Gastroesophageal sphincter (tissue), 4 donors: ENCODE measurements at regions not wholly inside any gene's neighbourhood (a gene's known extent, or its start where the extent isn't known, plus 50 kb on each side); places are given as distances from the start of the nearest gene placed in this dataset.

Source experiments
- ATAC-seq: fragments of 150-250 bp; one replicate; pipeline ENCODE4 v1.9.1; 2016; ENCODE audit warnings: mild to moderate bottlenecking, moderate library complexity
- H3K27ac ChIP-seq, 4 donors: fragments of 200-600 bp; sonication (generic) in 3 of 4; 1 replicate in 3 of 4; 2 replicates in 1 of 4; pipeline ENCODE4 v1.5.1; 2016 to 2019
- H3K27me3 ChIP-seq: fragments of 200-600 bp; sonication (generic); one replicate; pipeline ENCODE4 v1.5.1; 2019
- H3K36me3 ChIP-seq, 2 donors: fragments of 200-600 bp; sonication (generic); one replicate each; pipeline ENCODE4 v1.5.1; 2019; ENCODE audit warnings: control low read depth in 1 of 2
- H3K4me1 ChIP-seq, 3 donors: fragments of 200-600 bp; sonication (generic); 1 replicate in 2 of 3; 2 replicates in 1 of 3; pipeline ENCODE4 v1.5.1; 2016 to 2019; ENCODE audit warnings: control low read depth in 2 of 3
- H3K4me3 ChIP-seq, 2 donors: fragments of 200-600 bp; sonication (generic); one replicate each; pipeline ENCODE4 v1.5.1; 2019; ENCODE audit warnings: mild to moderate bottlenecking in 1 of 2, moderate library complexity in 1 of 2
- H3K9me3 ChIP-seq, 3 donors: fragments of 200-600 bp; sonication (generic); one replicate each; pipeline ENCODE4 v1.5.1; 2017 to 2019; ENCODE audit warnings: control low read depth in 2 of 3
- CTCF ChIP-seq, 4 experiments: fragments of 200-600 bp in 2 of 4; fragments of 450-650 bp in 2 of 4; sonication (generic) in 1 of 4; IDR thresholded peaks; one replicate each; pipeline ENCODE4 v1.5.1; 2017 to 2019; ENCODE audit warnings: antibody characterized with exemption in 4 of 4, mild to moderate bottlenecking in 2 of 4, moderate library complexity in 2 of 4
- EP300 ChIP-seq: sonication (generic); formaldehyde crosslinking; IDR thresholded peaks from one replicate; pipeline ENCODE4 v1.6.1; 2017; ENCODE audit warnings: antibody characterized with exemption, mild to moderate bottlenecking
- POLR2A ChIP-seq, 2 donors: fragments of 450-650 bp; IDR thresholded peaks; one replicate each; pipeline ENCODE4 v1.6.1; 2017; ENCODE audit warnings: antibody characterized with exemption in 2 of 2, mild to moderate bottlenecking in 2 of 2, moderate library complexity in 1 of 2
- POLR2AphosphoS5 ChIP-seq: sonication (generic); formaldehyde crosslinking; IDR thresholded peaks from one replicate; pipeline ENCODE4 v1.6.1; 2017; ENCODE audit warnings: antibody characterized with exemption
- WGBS, 2 donors: methylation state at CpG; one replicate each; pipeline ENCODE4 v1.1.5; 2018; ENCODE audit warnings: low coverage in 1 of 2; 5-methylcytosine and 5-hydroxymethylcytosine counted together

GRCh38 chr10:78576276-78576675 is 492.5 kb upstream of the ZMIZ1 start:
- Histone ChIP-seq H3K9me3 (no peaks in the 10 kb centered on the region), H3K4me1 (peaks cover 0 to 34% (median 8%) of the 10 kb centered on the region in 3 donors), H3K4me3 (no peak overlapping the region), H3K27me3 (no peaks in the 10 kb centered on the region), H3K27ac (no peak overlapping the region), H3K36me3 (no peaks in the 10 kb centered on the region)
- WGBS, 2 donors: 55% methylated on average over 2 of the region's 5 CpGs; no CpG with 5 or more reads in 1 of the 2 donors
- TF ChIP-seq CTCF (IDR thresholded peaks at IDR 0.05): no peak
- TF ChIP-seq POLR2A (IDR thresholded peaks at IDR 0.05): no peak
- no peak for TF ChIP-seq EP300
- no peak for TF ChIP-seq POLR2AphosphoS5
- no peak for ATAC-seq

GRCh38 chr10:78577712-78578111 is 491.1 kb upstream of the ZMIZ1 start:
- 84 to 94% methylated on average over 3 to 5 of the region's 5 CpGs for WGBS, 2 donors
- Histone ChIP-seq H3K36me3 (no peaks in the 10 kb centered on the region), H3K9me3 (no peaks in the 10 kb centered on the region), H3K27me3 (no peaks in the 10 kb centered on the region), H3K4me1 (peaks cover 0 to 20% (median 0%) of the 10 kb centered on the region in 3 donors), H3K27ac (no peak overlapping the region), H3K4me3 (no peak overlapping the region)
- no peak for TF ChIP-seq POLR2A (IDR thresholded peaks at IDR 0.05)
- TF ChIP-seq CTCF (IDR thresholded peaks at IDR 0.05): no peak
- TF ChIP-seq POLR2AphosphoS5: no peak
- ATAC-seq: no peak

- WGBS, 2 donors: 63 to 100% methylated on average over 1 to 2 of the region's 6 CpGs
- Histone ChIP-seq H3K27me3 (no peaks in the 10 kb centered on the region), H3K36me3 (no peaks in the 10 kb centered on the region), H3K4me3 (no peak overlapping the region), H3K4me1 (peaks cover 0 to 14% (median 0%) of the 10 kb centered on the region in 3 donors), H3K9me3 (no peaks in the 10 kb centered on the region), H3K27ac (no peak overlapping the region)
- ATAC-seq: no peak
- TF ChIP-seq EP300: no peak
- no peak for TF ChIP-seq POLR2AphosphoS5
- TF ChIP-seq CTCF (IDR thresholded peaks at IDR 0.05): no peak
- no peak for TF ChIP-seq POLR2A (IDR thresholded peaks at IDR 0.05)
Observed at GRCh38 chr10:78578929-78579328, 489.8 kb upstream of the ZMIZ1 start.

- H3K4me1 ChIP-seq: peaks cover 0 to 14% (median 0%) of the 10 kb centered on the region in 3 donors
- H3K4me3 ChIP-seq: no peak overlapping the region
- no peak for TF ChIP-seq POLR2AphosphoS5
- no peak for TF ChIP-seq CTCF (IDR thresholded peaks at IDR 0.05)
- TF ChIP-seq POLR2A (IDR thresholded peaks at IDR 0.05): no peak
- no peak for TF ChIP-seq EP300
- no peaks in the 10 kb centered on the region for H3K27me3 ChIP-seq
- peak overlapping the region in 2 of 4 donors; percentile 6 to 26 for H3K27ac ChIP-seq
- H3K36me3 ChIP-seq: no peaks in the 10 kb centered on the region
- H3K9me3 ChIP-seq: no peaks in the 10 kb centered on the region
- WGBS, 2 donors: 71 to 87% methylated on average over 1 to 3 of the region's 5 CpGs
- ATAC-seq: no peak
Observed at GRCh38 chr10:78579576-78579975, 489.2 kb upstream of the ZMIZ1 start.

GRCh38 chr10:78579995-78580394 is 488.8 kb upstream of the ZMIZ1 start:
- no peaks in the 10 kb centered on the region for H3K9me3 ChIP-seq
- peaks cover 0 to 14% (median 0%) of the 10 kb centered on the region in 3 donors for H3K4me1 ChIP-seq
- no peaks in the 10 kb centered on the region for H3K36me3 ChIP-seq
- peak overlapping the region in 2 of 4 donors; percentile 6 to 26 for H3K27ac ChIP-seq
- H3K27me3 ChIP-seq: no peaks in the 10 kb centered on the region
- ATAC-seq: peak; percentile 51
- 16 to 40% methylated on average over 3 to 4 of the region's 4 CpGs for WGBS, 2 donors
- H3K4me3 ChIP-seq: no peak overlapping the region
- no peak for TF ChIP-seq POLR2AphosphoS5
- TF ChIP-seq POLR2A (IDR thresholded peaks at IDR 0.05): no peak
- no peak for TF ChIP-seq CTCF (IDR thresholded peaks at IDR 0.05)
- no peak for TF ChIP-seq EP300
